Erythroblast (primary cell): ENCODE measurements at regions not wholly inside any gene's neighbourhood (a gene's known extent, or its start where the extent isn't known, plus 50 kb on each side); places are given as distances from the start of the nearest gene placed in this dataset.
"Not testable (repeated sequence)": the region's sequence is repeated elsewhere in the genome, so short reads cannot be mapped to it uniquely, and the experiment has no call there.

Source experiments
- DNase-seq, 2 experiments: peaks; one replicate each; lab custom pipeline; 2025; lab: John Stamatoyannopoulos, UW
- GATA1 ChIP-seq: IDR thresholded peaks from 2 replicates; pipeline ENCODE4 v1.6.1; 2011; ENCODE audit warnings: low read depth, mild to moderate bottlenecking, control low read depth, low read length, moderate library complexity
- POLR2A ChIP-seq: IDR thresholded peaks from 2 replicates; pipeline ENCODE4 v1.6.1; 2011; ENCODE audit warnings: mild to moderate bottlenecking, low read length

DNA sequence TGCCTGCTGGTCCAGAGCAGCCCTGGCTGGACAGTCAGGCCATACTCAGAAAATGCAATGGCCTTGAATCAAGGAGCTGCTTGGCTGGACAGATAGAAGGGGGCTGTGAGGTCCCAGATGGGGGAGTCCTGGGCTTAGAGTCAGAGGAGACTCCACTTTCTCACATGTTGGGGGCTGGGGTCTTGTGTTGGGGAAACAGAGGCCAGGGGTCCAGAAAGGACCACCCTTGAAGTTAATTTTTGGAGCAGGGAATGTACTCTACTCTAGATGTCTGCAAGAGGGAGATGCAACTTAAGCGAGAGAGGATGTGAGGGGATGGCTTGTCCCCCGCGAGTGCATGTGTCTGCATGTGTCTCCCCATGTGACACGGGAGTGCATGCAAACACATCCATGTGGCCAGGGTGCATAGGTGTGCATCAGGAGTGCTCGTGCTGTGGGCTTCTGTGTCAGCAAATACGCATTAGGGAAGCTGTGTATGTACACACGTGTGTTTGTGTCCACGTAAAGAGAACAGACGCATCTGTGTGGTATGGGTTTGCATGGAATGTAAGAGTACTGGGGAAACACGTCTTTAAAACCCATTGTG is 303.2 kb downstream of the MYCN start:
- TF ChIP-seq GATA1 (no peak), POLR2A (no peak)

DNA sequence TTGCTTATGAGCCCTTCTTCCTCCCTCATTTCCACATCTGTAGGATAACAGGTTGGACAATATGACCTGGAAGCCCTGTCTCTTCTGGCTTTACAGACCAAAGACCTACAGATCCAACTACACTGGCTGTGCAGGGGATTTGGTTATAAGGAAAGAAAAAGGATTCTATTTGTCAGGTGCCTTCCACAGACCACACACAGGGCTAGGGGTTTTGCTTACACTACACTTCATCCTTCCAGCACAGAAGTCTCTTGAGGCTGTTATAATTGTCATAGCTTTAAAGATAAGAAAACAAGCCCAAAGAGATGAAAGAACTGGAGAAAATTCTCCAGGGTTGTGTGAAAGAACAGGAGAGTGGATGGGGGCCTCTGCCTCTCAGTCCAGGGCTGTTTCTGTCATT is 302.6 kb downstream of the MYCN start:
- DNase-seq = no peak
- TF ChIP-seq POLR2A (no peak), GATA1 (no peak)

More for the DNA sequence above, 303.2 kb downstream of the MYCN start:
- DNase-seq = no peak

- no peak for DNase-seq
- TF ChIP-seq POLR2A = no peak
- no peak for TF ChIP-seq GATA1
Measured at GRCh38 chr2:16241166-16242160, 301.1 kb downstream of the MYCN start.

GRCh38 chr2:16240402-16240801 is 300.1 kb downstream of the MYCN start:
- no peak for TF ChIP-seq POLR2A
- no peak for TF ChIP-seq GATA1
- no peak for DNase-seq

GRCh38 chr2:16239296-16239850 is 299.0 kb downstream of the MYCN start:
- no peak for DNase-seq
- TF ChIP-seq POLR2A (no peak), GATA1 (no peak)

- TF ChIP-seq POLR2A = no peak
- no peak for TF ChIP-seq GATA1
- DNase-seq = no peak
Measured at GRCh38 chr2:16238786-16239185, 298.4 kb downstream of the MYCN start.

- no peak for DNase-seq
- TF ChIP-seq GATA1 (no peak), POLR2A (no peak)
Measured at GRCh38 chr2:16238001-16238761, 297.8 kb downstream of the MYCN start.

DNA sequence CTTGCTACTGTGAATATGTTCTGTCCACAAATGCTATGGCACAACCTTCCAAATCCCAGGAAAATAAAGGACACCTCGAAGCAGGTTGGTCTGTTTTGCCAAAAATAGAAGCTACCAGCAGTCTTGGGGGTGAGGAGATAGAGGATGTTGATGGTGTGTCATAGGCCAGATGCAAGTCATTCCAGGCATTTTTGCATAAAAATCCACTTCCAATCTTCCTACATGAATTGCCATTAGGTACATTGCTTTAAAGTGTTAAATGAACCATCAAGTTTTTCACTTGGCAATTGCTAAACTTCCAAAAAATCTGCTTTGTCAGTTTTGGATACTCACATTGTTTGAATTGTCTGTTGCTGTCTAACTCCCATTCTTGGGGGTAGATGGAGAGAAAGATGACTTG is 295.4 kb downstream of the MYCN start:
- TF ChIP-seq POLR2A (no peak), GATA1 (no peak)
- no peak for DNase-seq

DNA sequence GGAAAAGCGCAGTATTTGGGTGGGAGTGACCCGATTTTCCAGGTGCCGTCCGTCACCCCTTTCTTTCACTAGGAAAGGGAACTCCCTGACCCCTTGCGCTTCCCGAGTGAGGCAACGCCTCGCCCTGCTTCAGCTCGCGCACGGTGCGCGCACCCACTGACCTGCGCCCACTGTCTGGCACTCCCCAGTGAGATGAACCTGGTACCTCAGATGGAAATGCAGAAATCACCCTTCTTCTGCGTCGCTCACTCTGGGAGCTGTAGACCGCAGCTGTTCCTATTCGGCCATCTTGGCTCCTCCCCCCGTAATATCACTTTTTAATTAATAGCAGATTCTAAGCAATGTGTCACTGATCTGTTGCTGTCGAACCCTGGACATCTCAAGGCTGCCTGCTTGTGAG is 294.9 kb downstream of the MYCN start:
- not testable (repeated sequence) for DNase-seq

DNA sequence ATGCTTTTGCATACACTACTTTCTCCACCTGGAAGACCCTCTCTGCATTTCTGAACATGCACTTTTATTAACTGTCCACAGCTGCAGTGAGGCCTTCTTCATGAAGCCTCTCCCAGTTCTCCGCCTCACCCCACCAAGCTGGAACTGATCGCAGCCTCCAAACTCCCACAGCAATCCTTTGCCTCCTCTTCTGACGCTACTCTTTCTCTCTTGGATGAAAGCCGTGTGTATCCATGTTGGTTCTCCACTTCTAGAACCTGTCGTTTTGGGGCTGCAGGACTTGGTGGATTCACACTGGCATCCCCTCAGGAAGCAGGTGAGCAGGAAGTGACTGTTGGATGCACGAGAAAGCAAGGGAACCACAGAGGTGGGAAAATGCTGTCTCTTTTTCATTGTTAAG is 288.6 kb downstream of the MYCN start:
- no peak for DNase-seq
- TF ChIP-seq GATA1 (no peak), POLR2A (no peak)

DNA sequence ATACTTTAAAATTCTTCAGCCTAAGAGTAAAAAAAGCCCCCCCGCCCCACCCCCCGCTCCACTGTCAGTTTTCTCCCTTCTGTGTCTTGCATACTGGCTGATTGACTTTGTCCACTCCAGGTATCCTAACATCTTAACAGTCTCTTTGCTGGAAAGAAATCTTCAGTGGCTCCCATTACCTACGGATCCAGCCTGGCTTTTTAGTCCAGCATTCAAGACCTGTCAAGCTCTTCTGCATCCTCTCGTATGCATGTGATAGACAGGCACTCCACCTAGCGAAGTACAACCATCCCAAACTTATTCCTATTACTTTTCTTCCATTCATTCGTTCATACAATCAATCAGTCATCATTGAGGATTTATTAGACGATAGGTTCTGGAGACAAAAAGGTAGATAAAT is 288.1 kb downstream of the MYCN start:
- DNase-seq = no peak

DNA sequence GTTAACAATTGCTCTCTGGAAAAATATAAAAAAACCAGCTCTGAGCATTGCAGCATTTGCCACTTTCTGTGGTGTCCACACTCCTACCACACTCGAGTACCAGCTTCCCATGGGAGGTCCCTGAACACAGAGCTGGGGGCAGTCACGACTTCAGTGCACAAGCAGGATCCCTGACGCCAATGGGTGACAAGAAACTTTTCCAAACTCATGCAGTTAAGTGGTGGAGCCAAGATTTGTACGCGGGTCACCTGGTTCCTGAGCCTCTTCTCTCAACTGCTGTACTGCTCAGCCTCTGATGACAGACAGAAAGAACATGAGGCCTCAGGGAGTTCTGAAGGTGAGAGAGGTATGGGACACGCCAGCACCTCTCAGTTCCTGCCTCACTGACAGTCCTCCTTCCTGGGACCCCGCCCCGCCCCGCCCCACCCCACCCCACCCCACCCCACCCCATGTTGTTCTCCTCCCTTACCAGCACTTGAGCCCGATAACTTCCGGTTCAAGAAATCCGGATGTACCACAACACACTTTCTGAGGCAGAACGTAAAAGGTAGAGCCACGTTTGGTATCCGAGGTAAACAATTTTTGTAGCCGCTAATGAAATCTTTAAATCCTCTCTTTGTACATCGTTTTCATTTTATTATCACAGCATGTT is 287.6 kb downstream of the MYCN start:
- DNase-seq = no peak
- no peak for TF ChIP-seq POLR2A
- no peak for TF ChIP-seq GATA1

More for the DNA sequence above, 288.1 kb downstream of the MYCN start:
- TF ChIP-seq POLR2A (no peak), GATA1 (no peak)
